ENCODE measurements at regions not wholly inside any gene's neighbourhood (a gene's known extent, or its start where the extent isn't known, plus 50 kb on each side); places are given as distances from the start of the nearest gene placed in this dataset.
"Not testable (repeated sequence)": the region's sequence is repeated elsewhere in the genome, so short reads cannot be mapped to it uniquely, and the experiment has no call there.

GRCh38 chr3:74415731-74416130, 198.7 kb downstream of the CNTN3 start:
- no peak for DNase-seq (ENCODE audit: low spot score)

- no peak for DNase-seq (ENCODE audit: low spot score)
These were observed 200.8 kb downstream of the CNTN3 start for GRCh38 chr3:74413547-74414241.

GRCh38 chr3:74410276-74410941, 204.1 kb downstream of the CNTN3 start:
- no peak for DNase-seq (ENCODE audit: low spot score)

- no peak for DNase-seq (ENCODE audit: low spot score)
These were observed 205.4 kb downstream of the CNTN3 start for GRCh38 chr3:74409066-74409465.

- DNase-seq (ENCODE audit: low spot score) = no peak
These were observed 211.2 kb downstream of the CNTN3 start for GRCh38 chr3:74403307-74403706.

GRCh38 chr3:74402821-74403220, 211.6 kb downstream of the CNTN3 start:
- no peak for DNase-seq (ENCODE audit: low spot score)

- no peak for DNase-seq (ENCODE audit: low spot score)
These were observed 221.0 kb downstream of the CNTN3 start for GRCh38 chr3:74393426-74393825.

GRCh38 chr3:74390121-74390877, 224.2 kb downstream of the CNTN3 start:
- no peak for DNase-seq (ENCODE audit: low spot score)

- DNase-seq (ENCODE audit: low spot score) = no peak
These were observed 227.2 kb downstream of the CNTN3 start for GRCh38 chr3:74387111-74387735.

- DNase-seq (ENCODE audit: low spot score) = no peak
These were observed 230.3 kb downstream of the CNTN3 start for GRCh38 chr3:74384159-74384558.

GRCh38 chr3:74377669-74378068, 236.8 kb downstream of the CNTN3 start:
- DNase-seq (ENCODE audit: low spot score) = no peak

GRCh38 chr3:74376323-74376722, 238.1 kb downstream of the CNTN3 start:
- DNase-seq (ENCODE audit: low spot score) = not testable (repeated sequence)

GRCh38 chr3:74375653-74376052, 238.8 kb downstream of the CNTN3 start:
- no peak for DNase-seq (ENCODE audit: low spot score)

GRCh38 chr3:74372743-74373142, 241.7 kb downstream of the CNTN3 start:
- DNase-seq (ENCODE audit: low spot score) = no peak

- DNase-seq (ENCODE audit: low spot score) = no peak
These were observed 244.1 kb downstream of the CNTN3 start for GRCh38 chr3:74370342-74370741.

- DNase-seq (ENCODE audit: low spot score) = no peak
These were observed 248.1 kb downstream of the CNTN3 start for GRCh38 chr3:74366331-74366730.

- no peak for DNase-seq (ENCODE audit: low spot score)
These were observed 251.1 kb downstream of the CNTN3 start for GRCh38 chr3:74363346-74363745.

GRCh38 chr3:74360406-74360805, 254.1 kb downstream of the CNTN3 start:
- no peak for DNase-seq (ENCODE audit: low spot score)

GRCh38 chr3:74357881-74358280, 256.6 kb downstream of the CNTN3 start:
- no peak for DNase-seq (ENCODE audit: low spot score)

- no peak for DNase-seq (ENCODE audit: low spot score)
These were observed 261.4 kb downstream of the CNTN3 start for GRCh38 chr3:74353039-74353438.

GRCh38 chr3:74352166-74352565, 262.3 kb downstream of the CNTN3 start:
- DNase-seq (ENCODE audit: low spot score) = no peak

- no peak for DNase-seq (ENCODE audit: low spot score)
These were observed 263.2 kb downstream of the CNTN3 start for GRCh38 chr3:74351213-74351612.

- DNase-seq (ENCODE audit: low spot score) = no peak
These were observed 265.4 kb downstream of the CNTN3 start for GRCh38 chr3:74349015-74349414.

All from ecto neural progenitor cell (in vitro differentiated cells).